ENCODE measurements at regions not wholly inside any gene's neighbourhood (a gene's known extent, or its start where the extent isn't known, plus 50 kb on each side); places are given as distances from the start of the nearest gene placed in this dataset.

DNA sequence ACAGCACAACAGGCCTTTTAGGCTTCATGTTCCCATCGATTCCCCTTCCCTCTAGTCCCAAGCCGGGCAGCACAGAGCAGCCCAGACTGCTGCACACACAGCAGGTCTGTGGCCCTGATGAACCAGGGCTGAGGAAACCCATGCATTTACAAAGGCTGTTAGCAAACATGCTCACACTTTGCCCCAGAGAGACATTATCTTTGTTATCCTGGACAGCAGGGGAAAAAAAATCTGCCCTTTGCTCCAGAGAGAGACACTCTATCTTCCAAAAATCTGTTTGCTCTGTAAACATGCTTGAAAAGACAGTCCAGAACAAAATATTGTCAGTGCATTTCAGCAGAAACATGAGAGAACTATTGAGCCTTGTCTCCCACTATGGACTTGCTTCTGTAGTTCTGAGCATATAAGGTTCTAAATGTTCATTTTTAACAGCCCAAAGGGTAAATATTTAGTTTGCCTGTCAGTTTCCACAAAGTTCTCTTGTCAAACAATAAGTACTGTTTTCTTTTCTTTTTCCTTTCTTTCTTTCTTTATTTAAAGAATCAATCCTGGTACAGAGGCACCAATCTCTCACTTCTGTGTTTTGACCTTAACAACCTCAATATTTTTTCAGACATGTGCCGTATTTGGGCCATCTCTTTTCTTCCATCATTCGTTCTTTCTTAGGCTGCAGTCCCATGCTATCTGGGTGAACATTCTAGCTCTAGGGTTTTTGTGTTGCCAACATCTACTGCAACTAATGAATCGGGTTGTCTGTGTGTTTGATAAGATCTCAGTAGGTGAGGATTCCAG, 468.0 kb downstream of the EPM2A start:
- H3K4me1 Mint-ChIP-seq (ENCODE audit: unreplicated experiment): no peaks in the 10 kb centered on the region
- no peaks in the 10 kb centered on the region for H3K36me3 Mint-ChIP-seq (ENCODE audit: unreplicated experiment)
- no peaks in the 10 kb centered on the region for H3K9me3 Mint-ChIP-seq (ENCODE audit: unreplicated experiment)
- TF ChIP-seq, protein P1, sequence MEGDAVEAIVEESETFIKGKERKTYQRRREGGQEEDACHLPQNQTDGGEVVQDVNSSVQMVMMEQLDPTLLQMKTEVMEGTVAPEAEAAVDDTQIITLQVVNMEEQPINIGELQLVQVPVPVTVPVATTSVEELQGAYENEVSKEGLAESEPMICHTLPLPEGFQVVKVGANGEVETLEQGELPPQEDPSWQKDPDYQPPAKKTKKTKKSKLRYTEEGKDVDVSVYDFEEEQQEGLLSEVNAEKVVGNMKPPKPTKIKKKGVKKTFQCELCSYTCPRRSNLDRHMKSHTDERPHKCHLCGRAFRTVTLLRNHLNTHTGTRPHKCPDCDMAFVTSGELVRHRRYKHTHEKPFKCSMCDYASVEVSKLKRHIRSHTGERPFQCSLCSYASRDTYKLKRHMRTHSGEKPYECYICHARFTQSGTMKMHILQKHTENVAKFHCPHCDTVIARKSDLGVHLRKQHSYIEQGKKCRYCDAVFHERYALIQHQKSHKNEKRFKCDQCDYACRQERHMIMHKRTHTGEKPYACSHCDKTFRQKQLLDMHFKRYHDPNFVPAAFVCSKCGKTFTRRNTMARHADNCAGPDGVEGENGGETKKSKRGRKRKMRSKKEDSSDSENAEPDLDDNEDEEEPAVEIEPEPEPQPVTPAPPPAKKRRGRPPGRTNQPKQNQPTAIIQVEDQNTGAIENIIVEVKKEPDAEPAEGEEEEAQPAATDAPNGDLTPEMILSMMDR (IDR thresholded peaks at IDR 0.05): no peak
- no peak overlapping the region for H3K27ac Mint-ChIP-seq (ENCODE audit: unreplicated experiment)
- no peak overlapping the region for H3K4me3 Mint-ChIP-seq (ENCODE audit: unreplicated experiment)
- no peak for DNase-seq (ENCODE audit: extremely low spot score, unreplicated experiment)
- H3K27me3 Mint-ChIP-seq (ENCODE audit: unreplicated experiment): peaks cover 34% of the 10 kb centered on the region

DNA sequence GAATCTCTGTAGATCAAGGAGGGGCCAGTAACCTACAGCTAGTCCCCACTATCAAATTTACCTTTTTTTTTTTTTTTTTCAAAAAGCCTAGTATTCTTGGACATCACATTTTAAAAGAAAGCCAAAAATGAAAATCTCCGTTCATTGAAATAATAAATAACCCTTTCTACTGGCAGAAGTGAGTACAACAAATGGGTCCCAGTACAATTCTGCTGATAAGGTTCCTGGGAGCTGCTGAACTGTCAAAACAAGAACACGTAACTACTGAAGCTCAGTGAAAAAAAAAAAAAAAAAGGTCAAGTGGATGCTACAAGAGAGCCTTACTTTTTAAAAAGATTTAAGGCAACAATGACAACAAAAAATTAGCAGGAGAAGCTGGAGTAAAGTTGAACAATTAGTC, 464.9 kb downstream of the EPM2A start:
- Mint-ChIP-seq H3K4me3 (ENCODE audit: unreplicated experiment) (no peak overlapping the region), H3K4me1 (ENCODE audit: unreplicated experiment) (no peaks in the 10 kb centered on the region), H3K36me3 (ENCODE audit: unreplicated experiment) (no peaks in the 10 kb centered on the region), H3K9me3 (ENCODE audit: unreplicated experiment) (no peaks in the 10 kb centered on the region), H3K27me3 (ENCODE audit: unreplicated experiment) (peaks cover 19% of the 10 kb centered on the region), H3K27ac (ENCODE audit: unreplicated experiment) (no peak overlapping the region)
- TF ChIP-seq, protein P1 (IDR thresholded peaks at IDR 0.05): no peak
- DNase-seq (ENCODE audit: extremely low spot score, unreplicated experiment): no peak

- no peak overlapping the region for H3K4me3 Mint-ChIP-seq (ENCODE audit: unreplicated experiment)
- TF ChIP-seq, protein P1 (IDR thresholded peaks at IDR 0.05): no peak
- H3K36me3 Mint-ChIP-seq (ENCODE audit: unreplicated experiment): no peaks in the 10 kb centered on the region
- DNase-seq (ENCODE audit: extremely low spot score, unreplicated experiment): no peak
- no peaks in the 10 kb centered on the region for H3K9me3 Mint-ChIP-seq (ENCODE audit: unreplicated experiment)
- no peaks in the 10 kb centered on the region for H3K4me1 Mint-ChIP-seq (ENCODE audit: unreplicated experiment)
- peaks cover 19% of the 10 kb centered on the region for H3K27me3 Mint-ChIP-seq (ENCODE audit: unreplicated experiment)
- no peak overlapping the region for H3K27ac Mint-ChIP-seq (ENCODE audit: unreplicated experiment)
These were observed 464.3 kb downstream of the EPM2A start for GRCh38 chr6:145271040-145271439.

DNA sequence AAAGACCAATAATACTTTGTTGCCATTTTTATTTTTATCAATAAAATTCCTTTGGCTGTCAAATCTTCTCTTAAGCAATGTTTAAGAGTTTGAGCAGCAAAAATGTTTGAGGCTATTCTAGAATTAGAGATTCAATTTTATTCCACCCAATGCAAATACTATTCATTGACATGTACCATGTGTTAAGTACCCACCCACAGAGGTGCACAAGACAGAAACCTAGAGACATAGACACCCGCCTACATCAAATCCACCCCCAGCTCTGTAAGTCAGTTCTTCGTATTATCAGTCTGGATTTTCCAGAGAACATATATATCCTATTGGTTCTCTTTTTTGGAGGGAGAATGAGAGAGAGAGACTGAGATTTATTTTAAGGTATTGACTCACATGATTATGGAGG, 463.7 kb downstream of the EPM2A start:
- no peaks in the 10 kb centered on the region for H3K4me1 Mint-ChIP-seq (ENCODE audit: unreplicated experiment)
- H3K4me3 Mint-ChIP-seq (ENCODE audit: unreplicated experiment): no peak overlapping the region
- H3K27me3 Mint-ChIP-seq (ENCODE audit: unreplicated experiment): peaks cover 16% of the 10 kb centered on the region
- DNase-seq (ENCODE audit: extremely low spot score, unreplicated experiment): no peak
- TF ChIP-seq, protein P1 (IDR thresholded peaks at IDR 0.05): no peak
- H3K9me3 Mint-ChIP-seq (ENCODE audit: unreplicated experiment): no peaks in the 10 kb centered on the region
- no peaks in the 10 kb centered on the region for H3K36me3 Mint-ChIP-seq (ENCODE audit: unreplicated experiment)
- H3K27ac Mint-ChIP-seq (ENCODE audit: unreplicated experiment): no peak overlapping the region

- TF ChIP-seq, protein P1 (IDR thresholded peaks at IDR 0.05): no peak
- H3K27me3 Mint-ChIP-seq (ENCODE audit: unreplicated experiment): peaks cover 11% of the 10 kb centered on the region
- no peak for DNase-seq (ENCODE audit: extremely low spot score, unreplicated experiment)
- H3K27ac Mint-ChIP-seq (ENCODE audit: unreplicated experiment): no peak overlapping the region
- peaks cover 3% of the 10 kb centered on the region for H3K4me1 Mint-ChIP-seq (ENCODE audit: unreplicated experiment)
- no peaks in the 10 kb centered on the region for H3K9me3 Mint-ChIP-seq (ENCODE audit: unreplicated experiment)
- no peaks in the 10 kb centered on the region for H3K36me3 Mint-ChIP-seq (ENCODE audit: unreplicated experiment)
- no peak overlapping the region for H3K4me3 Mint-ChIP-seq (ENCODE audit: unreplicated experiment)
These were observed 463.1 kb downstream of the EPM2A start for GRCh38 chr6:145272246-145272645.

Data from osteocyte (in vitro differentiated cells).